Stimulated activated CD4-positive, alpha-beta T cell treated with anti-CD3 and anti-CD28 coated beads, Interleukin-15, amount 100 ng/mL, for 24 hours (primary cell): ENCODE measurements at regions not wholly inside any gene's neighbourhood (a gene's known extent, or its start where the extent isn't known, plus 50 kb on each side); places are given as distances from the start of the nearest gene placed in this dataset.
A peak's percentile ranks its signal among the peaks of the same experiment; 100 is the strongest.
"Not testable (repeated sequence)": the region's sequence is repeated elsewhere in the genome, so short reads cannot be mapped to it uniquely, and the experiment has no call there.

Experiments
- DNase-seq: peaks from one replicate; pipeline ENCODE4 v3.0.0-alpha.2; 2020

- no peak for DNase-seq
These were observed 135.2 kb upstream of the FAM9C start for GRCh38 chrX:13179586-13179985.

GRCh38 chrX:13179100-13179499, 134.7 kb upstream of the FAM9C start:
- DNase-seq, result no peak

- DNase-seq, result no peak
These were observed 133.6 kb upstream of the FAM9C start for GRCh38 chrX:13177921-13178566.

- no peak for DNase-seq
These were observed 130.6 kb upstream of the FAM9C start for GRCh38 chrX:13175056-13175455.

- no peak for DNase-seq
These were observed 126.6 kb upstream of the FAM9C start for GRCh38 chrX:13170966-13171558.

- no peak for DNase-seq
These were observed 125.3 kb upstream of the FAM9C start for GRCh38 chrX:13169684-13170083.

GRCh38 chrX:13168269-13168668, 123.8 kb upstream of the FAM9C start:
- DNase-seq, result no peak

- peak; percentile 33 for DNase-seq
These were observed 123.2 kb upstream of the FAM9C start for GRCh38 chrX:13167481-13168231.

- no peak for DNase-seq
These were observed 121.1 kb upstream of the FAM9C start for GRCh38 chrX:13165266-13166189.

GRCh38 chrX:13164611-13165010, 120.2 kb upstream of the FAM9C start:
- no peak for DNase-seq

- no peak for DNase-seq
These were observed 118.5 kb upstream of the FAM9C start for GRCh38 chrX:13162772-13163410.

- no peak for DNase-seq
These were observed 115.5 kb upstream of the FAM9C start for GRCh38 chrX:13159886-13160285.

GRCh38 chrX:13158911-13159310, 114.5 kb upstream of the FAM9C start:
- DNase-seq, result no peak

GRCh38 chrX:13155550-13155949, 111.1 kb upstream of the FAM9C start:
- not testable (repeated sequence) for DNase-seq

GRCh38 chrX:13153796-13154195, 109.4 kb upstream of the FAM9C start:
- no peak for DNase-seq

- no peak for DNase-seq
These were observed 108.2 kb upstream of the FAM9C start for GRCh38 chrX:13152518-13153185.

GRCh38 chrX:13151828-13152517, 107.6 kb upstream of the FAM9C start:
- DNase-seq, result peak; percentile 17

- no peak for DNase-seq
These were observed 105.4 kb upstream of the FAM9C start for GRCh38 chrX:13149702-13150350.

- DNase-seq, result no peak
These were observed 103.3 kb upstream of the FAM9C start for GRCh38 chrX:13147733-13148132.

GRCh38 chrX:13147147-13147546, 102.7 kb upstream of the FAM9C start:
- no peak for DNase-seq
